GM12875 (cell line): ENCODE measurements at regions not wholly inside any gene's neighbourhood (a gene's known extent, or its start where the extent isn't known, plus 50 kb on each side); places are given as distances from the start of the nearest gene placed in this dataset.
A peak's percentile ranks its signal among the peaks of the same experiment; 100 is the strongest.

Experiments used
- H3K4me3 ChIP-seq: one replicate; pipeline ENCODE4 v1.5.1; 2011; ENCODE audit warnings: low read depth, low read length, control low read depth
- CTCF ChIP-seq: IDR thresholded peaks from 2 replicates; pipeline ENCODE4 v1.5.1; 2011; ENCODE audit warnings: low read depth, mild to moderate bottlenecking, control low read depth, inconsistent platforms, low read length, moderate library complexity, borderline replicate concordance; ENCODE audit not compliant: insufficient read depth

DNA sequence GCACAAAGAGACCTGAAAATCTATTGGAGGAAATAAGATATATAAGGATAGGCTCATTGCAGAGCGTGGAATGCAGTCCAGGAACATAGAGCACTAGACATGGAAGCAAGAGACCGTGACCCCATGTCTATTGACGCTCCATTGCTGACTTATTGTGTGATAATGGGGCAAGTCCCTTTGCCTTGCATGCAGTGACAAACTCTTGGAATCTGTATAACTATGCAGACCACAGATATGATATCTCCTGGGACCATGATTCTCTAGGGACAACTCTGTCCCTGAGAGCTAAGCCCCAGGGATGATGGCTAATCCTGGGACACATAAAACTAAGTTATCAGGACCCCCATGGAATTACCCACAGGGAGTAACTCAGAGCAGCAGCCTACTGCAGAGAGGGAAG is 73.1 kb upstream of the PRDX6 start:
- TF ChIP-seq CTCF = no peak
- H3K4me3 ChIP-seq = no peak overlapping the region

DNA sequence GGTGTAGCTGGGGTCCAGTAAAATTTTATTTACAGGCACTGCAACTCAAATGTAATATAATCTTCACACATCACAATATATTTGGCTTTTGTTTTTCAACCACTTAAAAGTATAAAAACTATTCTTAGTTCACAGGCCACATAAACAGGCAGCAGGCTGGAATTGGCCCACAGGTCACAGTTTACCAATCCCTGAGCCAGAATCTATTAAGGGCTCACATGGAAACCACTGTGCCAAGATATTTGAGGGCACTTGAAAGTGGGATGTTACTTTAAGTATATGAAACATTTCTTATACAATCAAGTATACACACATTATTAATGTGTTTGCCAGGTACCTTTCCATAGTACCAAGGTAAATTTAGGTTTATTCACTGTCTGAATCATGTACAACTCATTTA is 71.9 kb upstream of the PRDX6 start:
- no peak overlapping the region for H3K4me3 ChIP-seq

DNA sequence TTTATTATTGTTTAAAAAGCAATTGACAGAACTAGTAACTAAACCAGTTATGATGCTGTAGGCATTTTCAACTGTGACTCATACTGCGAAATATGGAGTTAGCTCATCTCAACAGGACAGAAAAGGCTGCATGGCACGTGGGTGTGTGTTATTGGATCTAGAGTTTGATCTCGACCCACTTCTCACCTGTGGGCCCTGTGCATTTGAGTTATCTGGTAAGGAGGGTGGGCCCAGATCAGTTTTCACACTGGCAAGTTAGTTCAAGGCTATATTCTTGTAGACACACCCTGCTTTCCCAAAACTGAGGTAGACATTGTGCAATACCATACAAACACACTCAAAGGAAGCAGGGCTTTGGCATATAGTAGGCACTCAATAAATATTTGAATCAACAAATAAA is 71.3 kb upstream of the PRDX6 start:
- TF ChIP-seq CTCF = no peak
- no peak overlapping the region for H3K4me3 ChIP-seq

More for the DNA sequence above, 71.9 kb upstream of the PRDX6 start:
- TF ChIP-seq CTCF = no peak

DNA sequence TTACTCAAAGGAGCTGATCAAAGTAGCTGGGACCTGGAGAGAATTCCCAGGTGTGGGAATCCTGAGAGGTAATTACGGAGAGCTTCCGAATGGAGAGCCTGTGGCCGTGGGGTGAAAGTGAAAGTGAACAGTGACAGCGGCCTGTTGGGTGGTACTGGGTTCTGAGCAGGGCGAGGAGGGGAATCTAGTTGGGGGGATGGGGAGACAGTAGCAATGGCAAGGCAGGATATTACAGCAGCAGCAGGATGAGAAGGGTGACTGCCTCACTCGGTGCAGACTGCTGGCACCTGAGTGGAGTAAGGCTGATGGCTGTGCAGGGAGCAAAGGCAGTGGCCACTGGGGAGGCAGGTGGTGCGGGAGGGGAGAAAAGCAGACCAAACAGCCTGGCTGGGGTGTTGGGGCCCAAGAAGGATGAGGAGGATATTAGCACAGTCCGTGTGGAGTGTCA is 70.3 kb upstream of the PRDX6 start:
- TF ChIP-seq CTCF = no peak
- H3K4me3 ChIP-seq = peak overlapping the region; percentile 12

GRCh38 chr1:173407846-173408245 is 69.3 kb upstream of the PRDX6 start:
- no peak overlapping the region for H3K4me3 ChIP-seq
- TF ChIP-seq CTCF = no peak

- TF ChIP-seq CTCF = no peak
- H3K4me3 ChIP-seq = no peak overlapping the region
These were observed 68.2 kb upstream of the PRDX6 start for GRCh38 chr1:173408886-173409285.

DNA sequence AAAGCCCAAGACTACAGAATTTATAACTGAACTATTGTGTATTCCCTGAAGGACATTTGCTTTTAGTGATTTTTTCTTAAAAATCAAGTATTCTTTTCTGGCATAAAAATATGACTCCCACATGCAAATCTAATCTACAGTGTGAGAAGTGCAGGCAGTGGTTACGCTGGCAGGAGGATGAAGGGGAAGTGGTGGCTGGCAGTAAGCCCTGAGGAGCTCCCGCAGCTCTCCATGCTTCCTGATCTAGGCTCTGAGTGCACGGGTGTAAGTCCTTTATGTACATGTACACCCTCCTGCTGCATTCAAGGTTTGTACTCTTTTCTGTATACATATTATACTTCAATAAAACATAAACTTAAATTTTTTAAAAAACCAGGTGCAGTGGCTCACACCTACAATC is 67.5 kb upstream of the PRDX6 start:
- TF ChIP-seq CTCF = no peak

More for the DNA sequence above, 67.5 kb upstream of the PRDX6 start:
- H3K4me3 ChIP-seq = no peak overlapping the region
